GM12865 (cell line): ENCODE measurements at regions not wholly inside any gene's neighbourhood (a gene's known extent, or its start where the extent isn't known, plus 50 kb on each side); places are given as distances from the start of the nearest gene placed in this dataset.

Experiments used
- DNase-seq: peaks from one replicate; pipeline ENCODE4 v3.0.0; 2010; ENCODE audit warnings: low read depth
- H3K4me3 ChIP-seq: 2 replicates; pipeline ENCODE4 v1.5.1; 2011; ENCODE audit warnings: mild to moderate bottlenecking, low read depth, low read length, control low read depth
- TF ChIP-seq, protein P1 (sequence below): IDR thresholded peaks from 2 replicates; pipeline ENCODE4 v1.5.1; 2011; ENCODE audit warnings: low read length, control low read depth, low read depth, inconsistent platforms; ENCODE audit not compliant: insufficient read depth; ENCODE audit errors: missing control alignments

DNA sequence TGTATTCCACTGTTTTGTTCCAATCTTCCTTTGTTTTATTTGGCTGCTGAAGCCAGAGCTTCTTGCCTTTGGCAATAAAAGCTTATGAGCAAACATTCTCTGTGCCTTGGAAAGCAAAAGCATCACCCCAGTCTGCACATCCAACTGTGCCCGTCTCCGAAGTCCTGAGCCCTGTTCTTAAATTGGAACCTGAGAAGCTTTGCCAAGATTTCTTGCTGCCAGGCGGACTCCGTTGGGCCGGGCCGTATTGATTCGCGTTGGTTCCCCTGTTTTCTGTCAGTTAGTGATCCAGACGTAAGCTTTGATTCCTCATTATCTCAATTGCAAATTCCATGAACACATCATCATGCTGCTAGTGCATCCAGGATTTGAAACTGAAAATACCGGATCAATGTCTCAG is 793.0 kb downstream of the OLFM4 start:
- no peak overlapping the region for H3K4me3 ChIP-seq
- TF ChIP-seq, protein P1, sequence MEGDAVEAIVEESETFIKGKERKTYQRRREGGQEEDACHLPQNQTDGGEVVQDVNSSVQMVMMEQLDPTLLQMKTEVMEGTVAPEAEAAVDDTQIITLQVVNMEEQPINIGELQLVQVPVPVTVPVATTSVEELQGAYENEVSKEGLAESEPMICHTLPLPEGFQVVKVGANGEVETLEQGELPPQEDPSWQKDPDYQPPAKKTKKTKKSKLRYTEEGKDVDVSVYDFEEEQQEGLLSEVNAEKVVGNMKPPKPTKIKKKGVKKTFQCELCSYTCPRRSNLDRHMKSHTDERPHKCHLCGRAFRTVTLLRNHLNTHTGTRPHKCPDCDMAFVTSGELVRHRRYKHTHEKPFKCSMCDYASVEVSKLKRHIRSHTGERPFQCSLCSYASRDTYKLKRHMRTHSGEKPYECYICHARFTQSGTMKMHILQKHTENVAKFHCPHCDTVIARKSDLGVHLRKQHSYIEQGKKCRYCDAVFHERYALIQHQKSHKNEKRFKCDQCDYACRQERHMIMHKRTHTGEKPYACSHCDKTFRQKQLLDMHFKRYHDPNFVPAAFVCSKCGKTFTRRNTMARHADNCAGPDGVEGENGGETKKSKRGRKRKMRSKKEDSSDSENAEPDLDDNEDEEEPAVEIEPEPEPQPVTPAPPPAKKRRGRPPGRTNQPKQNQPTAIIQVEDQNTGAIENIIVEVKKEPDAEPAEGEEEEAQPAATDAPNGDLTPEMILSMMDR = no peak
- no peak for DNase-seq

DNA sequence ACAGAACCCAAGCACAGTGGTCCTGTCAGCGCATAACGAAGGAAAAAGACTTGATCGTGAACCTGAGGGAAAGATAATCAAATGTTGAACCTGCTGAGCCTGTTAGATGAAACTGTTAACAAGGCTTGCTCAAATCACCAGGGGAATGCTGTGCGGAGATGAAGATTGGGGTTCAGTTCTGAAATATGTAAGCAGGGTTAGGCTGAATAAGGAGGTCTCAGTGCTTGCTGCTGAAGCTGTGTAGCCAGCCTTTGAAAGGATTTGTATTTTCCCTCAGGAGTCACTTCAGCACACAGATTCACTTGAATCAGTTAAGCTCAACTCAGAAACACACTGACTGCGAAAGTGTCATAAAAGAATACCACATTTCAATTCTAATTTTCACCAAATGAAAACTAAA is 793.5 kb downstream of the OLFM4 start:
- H3K4me3 ChIP-seq = no peak overlapping the region
- TF ChIP-seq, protein P1 = no peak
- DNase-seq = no peak

DNA sequence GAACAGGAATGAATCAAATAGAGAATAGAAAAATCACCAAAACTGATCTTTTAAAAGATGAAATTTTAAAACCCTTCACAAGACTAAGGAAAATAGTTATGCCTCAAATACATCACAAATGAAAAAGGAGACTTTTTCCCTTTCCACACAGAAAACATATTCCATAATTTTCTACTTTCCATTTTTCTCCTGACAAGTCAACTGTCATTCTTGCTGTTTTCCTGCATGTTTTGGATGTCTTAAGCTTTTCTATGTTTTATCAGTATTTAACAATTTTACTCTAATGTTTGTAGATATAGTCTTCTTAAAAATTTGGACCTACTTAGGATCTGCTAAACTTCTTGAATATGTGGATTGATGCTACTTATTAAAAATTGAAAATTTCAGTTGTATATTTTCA is 810.8 kb downstream of the OLFM4 start:
- no peak overlapping the region for H3K4me3 ChIP-seq
- TF ChIP-seq, protein P1 = no peak
- no peak for DNase-seq

DNA sequence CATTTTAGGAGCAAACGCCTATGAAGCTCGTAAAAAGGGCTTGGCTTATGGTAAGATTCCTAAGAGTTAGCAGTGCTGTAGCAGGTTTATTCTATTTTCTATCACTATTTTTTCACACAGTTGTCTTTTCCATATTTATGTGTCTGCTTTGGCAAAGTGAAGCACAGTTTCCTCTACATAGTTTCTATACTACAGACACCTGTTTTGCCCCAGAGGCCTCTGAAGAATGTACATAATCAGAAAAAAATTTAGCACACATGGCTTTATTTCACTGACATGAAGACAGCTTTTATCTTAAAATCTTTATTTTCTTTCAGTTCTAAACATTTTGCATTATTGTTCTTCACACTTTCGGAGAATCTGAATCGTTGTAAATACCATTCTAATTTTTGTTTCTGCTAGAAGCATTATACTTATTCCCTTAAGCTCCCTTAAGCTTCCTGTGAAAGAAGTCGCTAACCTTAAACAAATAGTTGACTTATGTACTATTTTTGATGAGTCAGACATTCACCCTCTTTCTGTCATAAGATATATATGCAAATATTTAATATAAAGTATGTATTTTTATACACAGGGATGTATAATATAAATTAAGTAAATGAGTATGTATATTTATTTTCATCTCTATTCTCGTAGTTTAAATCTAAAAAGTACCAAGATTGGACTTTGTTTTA is 816.0 kb downstream of the OLFM4 start:
- TF ChIP-seq, protein P1 = no peak

GRCh38 chr13:53847502-53847901 is 818.9 kb downstream of the OLFM4 start:
- H3K4me3 ChIP-seq = no peak overlapping the region
- TF ChIP-seq, protein P1 = no peak
- no peak for DNase-seq

More for the DNA sequence above, 816.0 kb downstream of the OLFM4 start:
- no peak for DNase-seq
- H3K4me3 ChIP-seq = no peak overlapping the region

DNA sequence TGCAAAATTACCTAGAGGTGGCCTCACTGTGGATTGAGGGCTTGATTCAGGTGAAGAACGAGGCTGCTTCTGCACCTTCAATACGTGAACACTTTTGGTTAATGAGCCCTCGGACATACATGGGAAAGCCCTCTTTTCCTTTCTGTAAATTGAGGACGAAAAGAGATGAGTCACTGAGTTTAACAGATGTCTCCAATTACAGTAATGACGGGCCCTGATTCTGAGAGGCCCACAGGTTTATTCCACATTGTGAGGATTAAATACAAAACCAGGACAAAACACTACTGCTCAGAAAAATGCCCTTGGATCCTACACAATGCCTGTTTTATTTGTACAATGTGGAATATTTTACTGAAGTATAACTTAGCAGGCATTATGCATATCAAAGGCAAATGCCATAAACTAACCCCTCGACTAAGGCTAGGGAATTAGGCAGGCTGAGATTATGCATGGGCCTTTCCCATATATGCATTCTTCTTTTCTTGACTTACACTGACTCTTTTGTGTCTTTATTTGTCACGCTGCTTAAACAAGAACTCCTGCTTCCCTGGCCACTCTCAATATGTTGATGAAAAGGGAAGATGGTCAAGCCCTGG is 819.9 kb downstream of the OLFM4 start:
- no peak for DNase-seq
- TF ChIP-seq, protein P1 = no peak
- no peak overlapping the region for H3K4me3 ChIP-seq

- no peak overlapping the region for H3K4me3 ChIP-seq
- TF ChIP-seq, protein P1 = no peak
- DNase-seq = no peak
Measured at GRCh38 chr13:53854321-53854720, 825.7 kb downstream of the OLFM4 start.
